Natural killer cell treated with Interleukin-12 subunit alpha and Interleukin-12 subunit beta and Interleukin-15 and Interleukin-18, amount 100 ng/mL, for 72 hours (primary cell): ENCODE measurements at regions not wholly inside any gene's neighbourhood (a gene's known extent, or its start where the extent isn't known, plus 50 kb on each side); places are given as distances from the start of the nearest gene placed in this dataset.

Source experiments
- ATAC-seq, 2 donors: fragments of 150-1000 bp; cut with Tn5 transposase in 1 of 2; sonication (Bioruptor Pico), chemical (Tn5 transposase) in 1 of 2; 2 replicates each; pipeline ENCODE4 v1.10.0; 2021
- DNase-seq: peaks from one replicate; pipeline ENCODE4 v3.0.0; 2022; ENCODE audit warnings: low spot score
- H3K27ac Mint-ChIP-seq, 2 donors: 1 replicate in 1 of 2; 2 replicates in 1 of 2; pipeline ENCODE4 v1.8.0; 2022; ENCODE audit warnings: mixed read lengths in 2 of 2, mild to moderate bottlenecking in 1 of 2, moderate library complexity in 1 of 2
- H3K27me3 Mint-ChIP-seq, 2 donors: 1 replicate in 1 of 2; 2 replicates in 1 of 2; pipeline ENCODE4 v1.8.0; 2022; ENCODE audit warnings: mixed read lengths in 2 of 2
- H3K36me3 Mint-ChIP-seq: one replicate; pipeline ENCODE4 v1.8.0; 2022; ENCODE audit warnings: mixed read lengths
- H3K4me1 Mint-ChIP-seq, 2 donors: 1 replicate in 1 of 2; 2 replicates in 1 of 2; pipeline ENCODE4 v1.8.0; 2022; ENCODE audit warnings: low read depth in 2 of 2, mixed read lengths in 2 of 2, mild to moderate bottlenecking in 1 of 2
- H3K4me3 Mint-ChIP-seq: one replicate; pipeline ENCODE4 v1.8.0; 2022; ENCODE audit warnings: mixed read lengths
- H3K9me3 Mint-ChIP-seq: 2 replicates; pipeline ENCODE4 v1.8.0; 2022; ENCODE audit warnings: mixed read lengths

DNA sequence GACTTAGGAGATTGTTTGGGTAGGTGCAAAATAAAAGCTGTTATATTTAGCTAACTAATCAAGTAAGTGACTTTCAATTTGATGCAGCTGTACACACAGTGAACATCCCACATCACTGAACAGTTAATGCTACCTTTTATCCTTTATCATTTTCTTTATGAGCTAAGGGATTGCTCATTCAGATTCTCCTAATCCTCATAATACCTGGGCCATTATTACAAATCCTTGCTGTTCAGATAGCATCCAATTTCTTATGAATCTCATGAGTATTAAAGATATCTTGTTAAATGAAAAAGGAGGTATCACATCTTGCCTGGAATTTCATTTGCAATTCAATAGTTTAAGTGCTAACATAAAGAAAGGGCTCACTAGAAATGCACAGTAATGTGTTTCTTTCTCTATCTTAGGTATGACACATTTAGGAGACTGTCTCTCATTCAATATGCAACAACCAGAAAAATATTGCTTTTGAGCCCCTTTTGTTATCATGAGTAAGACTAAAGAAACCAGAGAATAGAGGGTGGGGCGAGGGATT lies 918.5 kb downstream of the CBLN2 start:
- H3K27ac Mint-ChIP-seq, result no peak overlapping the region
- H3K4me3 Mint-ChIP-seq, result no peak overlapping the region
- H3K9me3 Mint-ChIP-seq, result peaks cover 10% of the 10 kb centered on the region
- no peak for DNase-seq
- ATAC-seq, result no peak
- no peaks in the 10 kb centered on the region for H3K36me3 Mint-ChIP-seq
- H3K4me1 Mint-ChIP-seq, result no peaks in the 10 kb centered on the region
- no peaks in the 10 kb centered on the region for H3K27me3 Mint-ChIP-seq

DNA sequence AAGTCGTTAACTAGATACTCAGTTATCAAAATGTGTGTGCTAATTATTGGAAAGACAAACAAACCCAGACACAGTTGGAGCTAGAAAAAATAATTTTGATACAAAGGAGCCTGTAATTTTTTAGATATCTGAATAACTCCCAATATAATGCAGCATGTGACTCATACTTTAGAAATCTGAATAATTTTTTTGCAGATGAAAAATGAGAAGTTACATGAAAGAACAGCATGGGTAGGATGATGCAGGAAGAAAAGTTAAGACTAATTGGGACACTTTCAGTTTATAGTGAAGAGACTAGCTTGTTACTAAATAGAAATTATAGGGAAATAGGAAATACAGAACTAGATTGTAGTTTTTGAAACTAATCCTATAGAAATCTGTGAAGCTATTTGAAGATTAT lies 945.8 kb downstream of the CBLN2 start:
- Mint-ChIP-seq H3K4me3 (no peak overlapping the region), H3K9me3 (peaks cover 5% of the 10 kb centered on the region)

DNA sequence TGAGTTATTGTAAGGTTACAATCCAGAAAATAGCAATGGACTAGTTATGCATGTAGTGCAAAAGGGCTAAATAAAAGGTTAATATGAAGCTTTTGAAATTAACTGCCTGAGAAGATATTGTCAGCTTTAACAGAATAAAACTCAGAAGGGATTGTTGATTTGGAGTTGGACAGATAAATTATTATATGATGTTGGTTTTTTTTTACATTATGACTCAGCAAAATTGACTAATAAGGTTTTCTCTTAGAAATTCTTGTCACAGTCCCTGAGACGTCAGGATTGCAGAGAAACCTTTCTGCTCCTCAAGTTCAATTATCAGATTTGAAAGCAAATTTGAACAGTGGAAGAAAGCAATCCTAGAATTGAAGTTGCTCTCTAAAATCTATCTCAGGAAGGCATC lies 946.9 kb downstream of the CBLN2 start:
- Mint-ChIP-seq H3K36me3 (no peaks in the 10 kb centered on the region), H3K27ac (no peak overlapping the region), H3K9me3 (peaks cover 5% of the 10 kb centered on the region), H3K27me3 (no peaks in the 10 kb centered on the region), H3K4me3 (no peak overlapping the region), H3K4me1 (no peaks in the 10 kb centered on the region)
- DNase-seq (no peak), ATAC-seq (no peak)

More for the DNA sequence above, 945.8 kb downstream of the CBLN2 start:
- Mint-ChIP-seq H3K27ac (no peak overlapping the region), H3K27me3 (no peaks in the 10 kb centered on the region), H3K4me1 (no peaks in the 10 kb centered on the region), H3K36me3 (no peaks in the 10 kb centered on the region)
- no peak for DNase-seq
- ATAC-seq, result no peak

DNA sequence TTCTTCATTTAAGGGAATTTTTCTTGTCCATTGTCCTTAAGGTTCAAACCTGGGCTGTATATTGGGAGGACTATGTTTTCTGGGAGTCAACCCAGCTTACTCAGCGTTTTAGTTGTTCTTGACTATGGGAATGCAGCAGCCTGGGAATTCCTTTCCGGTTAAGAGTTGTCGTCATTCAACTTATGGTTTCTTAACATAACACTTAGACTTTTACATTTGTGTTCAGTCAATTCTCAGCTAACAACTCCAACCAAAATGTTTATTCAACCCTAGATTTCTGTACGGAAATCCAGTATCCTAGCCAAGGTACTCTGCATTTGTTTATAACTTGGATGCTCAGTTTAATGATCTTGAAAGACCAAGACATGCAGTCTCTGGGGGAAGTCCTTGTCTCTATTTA lies 960.9 kb downstream of the CBLN2 start:
- no peak overlapping the region for H3K4me3 Mint-ChIP-seq
- no peaks in the 10 kb centered on the region for H3K27me3 Mint-ChIP-seq
- ATAC-seq (no peak), DNase-seq (no peak)
- peaks cover 2% of the 10 kb centered on the region for H3K36me3 Mint-ChIP-seq
- no peak overlapping the region for H3K27ac Mint-ChIP-seq
- H3K9me3 Mint-ChIP-seq, result peaks cover 4% of the 10 kb centered on the region
- no peaks in the 10 kb centered on the region for H3K4me1 Mint-ChIP-seq

DNA sequence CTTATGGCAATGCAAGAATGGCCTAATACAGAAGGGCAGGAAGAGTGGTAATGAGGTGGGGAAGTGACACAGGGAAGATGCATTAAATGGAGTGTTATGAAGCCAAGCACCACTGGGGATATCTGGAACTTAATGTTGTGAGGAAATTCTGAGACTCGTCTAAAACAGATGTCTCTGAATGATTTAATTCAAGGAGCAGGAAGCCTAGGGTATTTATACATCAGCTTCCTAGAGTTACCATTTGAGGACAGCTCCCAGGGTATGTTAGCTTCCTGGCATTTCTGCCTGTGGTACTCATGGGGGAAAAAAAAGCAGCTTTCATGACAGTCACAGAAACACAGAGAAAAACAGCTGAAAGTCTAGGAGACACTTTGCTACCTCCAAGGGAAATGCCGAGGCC lies 989.5 kb downstream of the CBLN2 start:
- Mint-ChIP-seq H3K27me3 (no peaks in the 10 kb centered on the region), H3K9me3 (peaks cover 10% of the 10 kb centered on the region), H3K4me3 (no peak overlapping the region), H3K36me3 (no peaks in the 10 kb centered on the region), H3K4me1 (no peaks in the 10 kb centered on the region), H3K27ac (no peak overlapping the region)
- ATAC-seq, result no peak
- no peak for DNase-seq

DNA sequence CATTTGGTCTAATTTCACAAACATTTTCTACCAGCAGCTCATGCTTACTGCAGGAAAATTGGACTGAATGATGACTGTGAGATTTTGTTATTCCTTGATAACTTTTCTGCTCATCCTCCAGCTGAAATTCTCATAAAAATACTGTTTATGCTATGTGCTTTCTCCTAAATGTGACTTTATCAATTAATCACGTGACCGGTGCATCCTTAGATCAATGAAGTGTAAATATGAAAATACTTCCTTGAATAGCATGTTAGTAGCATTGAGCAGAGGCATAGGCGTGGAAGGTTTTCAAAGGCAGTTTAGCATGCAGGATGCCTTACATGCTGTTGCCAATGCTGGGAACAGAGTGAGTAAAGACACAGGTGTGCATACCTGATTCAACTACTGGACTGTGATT lies 1002.5 kb downstream of the CBLN2 start:
- peaks cover 19% of the 10 kb centered on the region for H3K9me3 Mint-ChIP-seq
- DNase-seq (no peak), ATAC-seq (no peak)
- no peak overlapping the region for H3K27ac Mint-ChIP-seq
- no peaks in the 10 kb centered on the region for H3K27me3 Mint-ChIP-seq
- peaks cover 18% of the 10 kb centered on the region for H3K36me3 Mint-ChIP-seq
- no peak overlapping the region for H3K4me3 Mint-ChIP-seq
- H3K4me1 Mint-ChIP-seq, result no peaks in the 10 kb centered on the region

DNA sequence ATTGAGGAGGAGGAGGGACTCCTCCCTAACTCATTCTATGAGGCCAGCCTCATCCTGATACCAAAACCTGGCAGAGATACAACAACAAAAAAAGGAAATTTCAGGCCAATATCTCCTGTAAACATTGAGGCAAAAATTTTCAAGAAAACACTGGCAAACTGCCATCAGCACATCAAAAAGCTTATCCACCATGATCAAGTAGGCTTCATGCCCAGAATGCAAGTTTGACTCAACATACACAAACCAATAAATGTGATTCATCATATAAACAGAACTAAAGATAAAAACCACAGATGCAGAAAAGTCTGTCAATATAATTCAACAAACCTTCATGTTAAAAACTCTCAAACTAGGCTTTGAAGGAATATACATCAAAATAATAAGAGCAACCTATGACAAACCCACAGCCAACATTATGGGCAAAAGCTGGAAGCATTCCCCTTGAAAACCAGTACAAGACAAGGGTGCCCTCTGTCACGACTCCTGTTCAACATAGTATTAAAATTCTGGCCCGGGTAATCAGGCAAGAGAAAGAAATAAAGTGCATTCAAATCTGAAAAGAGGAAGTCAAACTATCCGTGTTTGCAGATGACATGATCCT lies 1014.3 kb downstream of the CBLN2 start:
- H3K9me3 Mint-ChIP-seq, result peaks cover 23% of the 10 kb centered on the region
- no peaks in the 10 kb centered on the region for H3K4me1 Mint-ChIP-seq
- no peaks in the 10 kb centered on the region for H3K36me3 Mint-ChIP-seq
- H3K27me3 Mint-ChIP-seq, result no peaks in the 10 kb centered on the region
- ATAC-seq (no peak), DNase-seq (no peak)
- no peak overlapping the region for H3K4me3 Mint-ChIP-seq
- no peak overlapping the region for H3K27ac Mint-ChIP-seq

DNA sequence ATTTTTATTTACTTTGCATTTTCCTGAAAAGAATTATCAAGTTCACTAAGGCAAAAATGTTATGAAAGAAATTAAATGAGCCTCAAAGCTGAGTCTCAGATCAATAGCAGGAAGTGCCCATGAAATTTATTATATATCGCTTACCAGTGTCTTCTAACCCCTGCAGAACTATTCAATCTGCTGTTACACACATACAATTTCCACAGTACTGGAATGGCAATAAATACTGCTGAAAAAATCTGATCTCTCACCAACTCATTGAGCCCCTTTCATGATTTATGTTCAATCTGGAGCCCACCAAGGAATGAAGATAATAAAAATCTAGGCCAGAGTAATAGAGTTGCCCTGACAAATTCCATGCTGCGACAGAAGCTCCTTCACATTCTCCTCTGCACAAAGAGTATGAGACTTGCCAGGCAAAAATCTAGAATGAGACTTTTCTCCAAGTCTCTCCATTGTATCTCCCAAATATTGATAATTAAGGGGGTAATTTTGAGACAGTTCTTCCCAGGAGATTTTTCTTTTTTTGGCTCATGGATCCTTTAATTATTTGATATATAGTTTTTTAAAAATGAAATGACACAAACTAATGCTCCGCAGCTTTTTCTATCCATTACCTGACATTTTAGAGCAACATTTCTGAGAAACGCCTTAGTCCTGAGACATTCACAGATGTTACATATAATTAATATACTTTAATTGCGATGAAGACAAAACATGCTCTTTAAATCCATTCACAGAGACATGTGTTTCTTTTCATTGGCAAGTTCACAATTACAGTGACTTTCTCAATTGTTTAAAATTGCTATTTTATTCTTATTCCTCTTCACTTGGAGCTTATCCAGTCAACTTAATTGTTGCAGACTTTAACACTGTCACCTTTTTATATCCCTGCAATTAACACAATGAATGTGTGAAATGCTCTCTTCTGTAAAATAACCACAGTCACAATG lies 1020.4 kb downstream of the CBLN2 start:
- H3K36me3 Mint-ChIP-seq, result no peaks in the 10 kb centered on the region
- H3K9me3 Mint-ChIP-seq, result peaks cover 9% of the 10 kb centered on the region
- H3K4me3 Mint-ChIP-seq, result no peak overlapping the region
- no peaks in the 10 kb centered on the region for H3K27me3 Mint-ChIP-seq
- no peaks in the 10 kb centered on the region for H3K4me1 Mint-ChIP-seq
- no peak overlapping the region for H3K27ac Mint-ChIP-seq
- no peak for DNase-seq
- no peak for ATAC-seq

DNA sequence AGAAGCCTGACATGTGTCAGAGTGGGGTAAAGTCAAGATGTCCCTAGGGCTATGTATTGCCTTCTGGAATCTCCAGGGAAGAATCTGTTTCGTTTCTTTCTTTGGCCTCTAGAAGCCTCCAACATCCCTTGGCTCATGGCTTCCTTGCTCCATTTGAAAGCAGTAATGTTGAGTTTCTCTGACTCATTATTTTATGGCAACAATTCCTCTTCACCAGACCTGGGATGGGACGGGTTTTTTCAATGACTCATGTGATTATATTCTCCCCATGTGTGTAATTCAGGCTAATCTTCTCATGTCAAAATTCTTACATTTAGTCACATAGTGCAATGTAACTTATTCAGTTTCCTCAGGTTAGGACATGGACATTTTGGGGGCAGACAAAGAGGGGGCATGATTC lies 1038.6 kb downstream of the CBLN2 start:
- ATAC-seq, result no peak

DNA sequence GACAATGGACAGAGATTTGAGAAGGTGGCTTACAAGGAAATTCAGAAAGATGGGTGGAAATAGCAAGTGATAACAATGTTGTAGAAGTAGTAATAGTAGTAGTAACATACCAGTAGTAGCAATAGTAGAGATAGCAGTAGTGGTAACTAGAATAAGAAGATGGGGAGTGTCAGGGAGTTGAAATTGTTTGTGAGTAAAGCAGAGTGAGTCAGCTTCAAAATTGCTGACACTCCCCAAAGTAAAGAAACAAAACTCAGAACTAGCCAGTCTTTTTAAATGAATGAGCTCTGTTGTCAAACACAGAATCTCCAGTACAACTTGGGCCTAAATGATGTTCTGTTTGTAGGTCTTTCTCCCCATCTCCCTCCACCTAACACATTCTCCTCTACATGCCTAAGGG lies 1040.9 kb downstream of the CBLN2 start:
- H3K36me3 Mint-ChIP-seq, result peaks cover 7% of the 10 kb centered on the region
- H3K4me1 Mint-ChIP-seq, result no peaks in the 10 kb centered on the region
- ATAC-seq, result no peak
- H3K9me3 Mint-ChIP-seq, result peaks cover 13% of the 10 kb centered on the region
- no peak overlapping the region for H3K27ac Mint-ChIP-seq
- no peak overlapping the region for H3K4me3 Mint-ChIP-seq
- DNase-seq, result no peak
- no peaks in the 10 kb centered on the region for H3K27me3 Mint-ChIP-seq

More for the DNA sequence above, 1038.6 kb downstream of the CBLN2 start:
- no peaks in the 10 kb centered on the region for H3K27me3 Mint-ChIP-seq
- H3K27ac Mint-ChIP-seq, result no peak overlapping the region
- H3K4me3 Mint-ChIP-seq, result no peak overlapping the region
- H3K9me3 Mint-ChIP-seq, result peaks cover 15% of the 10 kb centered on the region
- no peaks in the 10 kb centered on the region for H3K4me1 Mint-ChIP-seq
- H3K36me3 Mint-ChIP-seq, result peaks cover 7% of the 10 kb centered on the region
- no peak for DNase-seq

DNA sequence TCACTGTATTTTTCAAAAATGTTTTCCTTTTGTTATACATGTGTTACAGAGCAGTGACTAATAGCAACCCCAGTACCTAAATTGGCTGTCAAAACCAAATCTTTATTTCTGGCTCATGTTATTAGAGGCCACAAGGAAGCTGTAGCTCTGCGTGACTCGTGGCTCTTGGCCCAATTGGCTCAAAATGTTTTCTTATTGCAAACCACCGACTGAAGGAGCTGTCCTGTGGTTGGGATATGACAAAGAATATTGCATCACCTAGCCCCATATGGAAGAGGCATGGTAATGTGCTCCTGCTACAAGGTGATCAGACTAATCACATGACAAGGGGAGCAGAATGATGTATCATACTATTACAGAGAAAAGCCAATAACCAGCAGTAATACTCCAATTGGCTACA lies 1058.5 kb downstream of the CBLN2 start:
- no peaks in the 10 kb centered on the region for H3K27me3 Mint-ChIP-seq
- ATAC-seq, result no peak
- H3K9me3 Mint-ChIP-seq, result no peaks in the 10 kb centered on the region
- H3K36me3 Mint-ChIP-seq, result no peaks in the 10 kb centered on the region
- DNase-seq, result no peak
- H3K4me3 Mint-ChIP-seq, result no peak overlapping the region
- H3K27ac Mint-ChIP-seq, result no peak overlapping the region
- H3K4me1 Mint-ChIP-seq, result no peaks in the 10 kb centered on the region

DNA sequence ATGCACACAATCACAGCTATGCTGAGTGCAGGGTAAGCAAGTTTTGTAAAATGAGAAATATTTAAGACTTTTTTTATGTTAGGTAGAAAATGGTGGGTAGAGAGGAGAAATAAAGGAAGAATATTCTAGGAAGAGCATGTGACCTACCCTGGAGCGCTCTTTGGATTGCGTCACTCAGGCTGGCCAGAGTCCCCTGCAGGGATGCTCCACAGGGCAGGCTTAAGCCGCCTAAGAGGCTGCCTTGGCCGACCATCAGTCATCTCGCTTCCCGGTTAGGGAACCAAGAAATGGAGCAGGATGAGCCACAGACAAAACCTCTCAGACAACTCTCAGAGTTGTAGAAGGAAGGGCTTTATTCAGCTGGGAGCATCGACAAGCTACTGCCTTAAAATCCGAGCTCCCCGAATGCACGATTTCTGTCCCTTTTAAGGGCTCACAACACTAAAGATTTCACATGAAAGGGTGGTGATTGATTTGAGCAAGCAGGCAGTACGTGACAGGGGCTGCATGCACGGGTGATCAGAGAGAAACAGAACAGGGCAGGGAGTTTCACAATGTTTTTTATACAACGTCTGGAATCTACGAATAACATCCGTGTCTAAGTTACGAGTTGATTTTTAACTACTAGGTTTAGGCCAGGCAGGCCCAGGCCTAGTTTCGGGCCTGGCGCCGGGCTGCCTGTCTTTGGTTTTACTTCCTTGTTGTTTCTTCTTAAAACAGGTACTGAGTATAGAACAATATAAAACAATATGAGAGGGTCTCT lies 1072.0 kb downstream of the CBLN2 start:
- Mint-ChIP-seq H3K36me3 (peaks cover 6% of the 10 kb centered on the region), H3K27ac (no peak overlapping the region), H3K4me3 (no peak overlapping the region), H3K9me3 (peaks cover 12% of the 10 kb centered on the region), H3K27me3 (no peaks in the 10 kb centered on the region), H3K4me1 (no peaks in the 10 kb centered on the region)
- DNase-seq (no peak), ATAC-seq (no peak)

DNA sequence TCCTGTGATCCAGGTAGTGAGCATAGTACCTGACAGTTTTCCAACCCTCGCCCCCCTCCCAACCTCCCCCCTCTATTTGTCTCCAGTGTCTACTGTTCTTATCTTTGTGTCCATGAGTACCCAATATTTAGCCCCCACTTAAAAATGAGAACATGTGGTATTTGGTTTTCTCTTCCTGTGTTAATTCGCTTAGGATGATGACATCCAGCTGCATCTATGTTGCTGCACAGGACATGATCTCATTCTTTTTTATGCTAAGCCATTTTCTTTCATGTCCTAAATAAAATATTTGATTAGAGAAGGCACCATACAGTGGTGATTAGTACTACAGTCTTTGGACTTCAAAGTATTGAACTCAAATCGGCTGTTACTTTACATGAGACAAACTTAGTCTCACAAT lies 1087.9 kb downstream of the CBLN2 start:
- Mint-ChIP-seq H3K27me3 (no peaks in the 10 kb centered on the region), H3K4me1 (no peaks in the 10 kb centered on the region), H3K9me3 (peaks cover 10% of the 10 kb centered on the region), H3K36me3 (no peaks in the 10 kb centered on the region), H3K4me3 (no peak overlapping the region), H3K27ac (no peak overlapping the region)
- DNase-seq (no peak), ATAC-seq (no peak)

DNA sequence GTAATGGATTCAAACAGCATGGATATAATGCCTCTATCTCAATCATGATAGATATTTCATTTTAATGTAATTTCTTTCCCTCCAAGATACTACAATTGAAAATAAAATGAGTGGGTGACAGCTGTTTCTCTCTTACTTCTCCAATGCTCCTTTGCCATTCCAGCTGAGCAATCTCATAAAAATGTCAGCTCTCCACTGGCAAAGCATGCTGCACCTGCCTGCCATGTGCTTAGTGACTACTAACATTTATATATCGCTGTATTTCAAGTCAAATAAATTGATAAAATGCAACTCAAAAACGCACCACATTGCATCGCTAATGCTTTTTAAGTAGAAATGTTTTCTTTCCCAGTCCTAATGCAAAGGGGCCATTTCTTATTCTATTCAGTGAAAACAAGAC lies 1093.9 kb downstream of the CBLN2 start:
- no peaks in the 10 kb centered on the region for H3K36me3 Mint-ChIP-seq
- H3K27ac Mint-ChIP-seq, result no peak overlapping the region
- peaks cover 5% of the 10 kb centered on the region for H3K9me3 Mint-ChIP-seq
- no peaks in the 10 kb centered on the region for H3K4me1 Mint-ChIP-seq
- ATAC-seq (no peak), DNase-seq (no peak)
- H3K27me3 Mint-ChIP-seq, result no peaks in the 10 kb centered on the region
- H3K4me3 Mint-ChIP-seq, result no peak overlapping the region
